Nephron (organoid): ENCODE measurements at regions not wholly inside any gene's neighbourhood (a gene's known extent, or its start where the extent isn't known, plus 50 kb on each side); places are given as distances from the start of the nearest gene placed in this dataset.

Source experiments
- H3K27ac Mint-ChIP-seq, 3 experiments: 2 replicates each; pipeline ENCODE4 v1.8.0; 2020; ENCODE audit warnings: mixed read lengths in 3 of 3, mild to moderate bottlenecking in 2 of 3, moderate library complexity in 1 of 3
- H3K27me3 Mint-ChIP-seq: 2 replicates; pipeline ENCODE4 v1.8.0; 2021; ENCODE audit warnings: low read depth, mild to moderate bottlenecking, moderate library complexity, mixed read lengths
- H3K36me3 Mint-ChIP-seq: 2 replicates; pipeline ENCODE4 v1.8.0; 2020; ENCODE audit warnings: low read depth, mixed read lengths
- H3K4me1 Mint-ChIP-seq: 2 replicates; pipeline ENCODE4 v1.8.0; 2020; ENCODE audit warnings: mixed read lengths
- H3K4me3 Mint-ChIP-seq, 3 experiments: 2 replicates each; pipeline ENCODE4 v1.8.0; 2020; ENCODE audit warnings: mild to moderate bottlenecking in 3 of 3, mixed read lengths in 3 of 3, moderate library complexity in 2 of 3
- H3K9me3 Mint-ChIP-seq: 2 replicates; pipeline ENCODE4 v1.8.0; 2020; ENCODE audit warnings: mixed read lengths
- CTCF ChIP-seq, 3 experiments: fragments of 200-600 bp; sonication (generic); IDR thresholded peaks; one replicate each; pipeline ENCODE4 v1.5.0; 2021; ENCODE audit warnings: antibody characterized with exemption in 3 of 3; ENCODE audit not compliant: unreplicated experiment in 3 of 3

- Mint-ChIP-seq H3K4me1 (peaks cover 18% of the 10 kb centered on the region), H3K36me3 (no peaks in the 10 kb centered on the region), H3K27ac (no peak overlapping the region), H3K9me3 (no peaks in the 10 kb centered on the region), H3K4me3 (peak overlapping the region; percentile 84 to 87 (median 86)), H3K27me3 (peaks cover 55% of the 10 kb centered on the region)
- no peak for TF ChIP-seq CTCF (IDR thresholded peaks at IDR 0.05; ENCODE audit: unreplicated experiment in 3 of 3)
These were observed 53.7 kb upstream of the KDM7A start for GRCh38 chr7:140230516-140230860.

- Mint-ChIP-seq H3K9me3 (no peaks in the 10 kb centered on the region), H3K36me3 (no peaks in the 10 kb centered on the region)
These were observed 53.1 kb upstream of the KDM7A start for GRCh38 chr7:140229591-140230515.

GRCh38 chr7:140229101-140229525, 52.3 kb upstream of the KDM7A start:
- Mint-ChIP-seq H3K27me3 (peaks cover 51% of the 10 kb centered on the region), H3K27ac (no peak overlapping the region), H3K4me1 (peaks cover 18% of the 10 kb centered on the region), H3K4me3 (peak overlapping the region; percentile 67 to 75 (median 69)), H3K9me3 (no peaks in the 10 kb centered on the region), H3K36me3 (no peaks in the 10 kb centered on the region)
- TF ChIP-seq CTCF (IDR thresholded peaks at IDR 0.05; ENCODE audit: unreplicated experiment in 3 of 3), result no peak

More at GRCh38 chr7:140229591-140230515, 53.1 kb upstream of the KDM7A start:
- H3K4me1 Mint-ChIP-seq, result peaks cover 18% of the 10 kb centered on the region
- peak overlapping the region; percentile 75 to 80 (median 79) for H3K4me3 Mint-ChIP-seq
- H3K27ac Mint-ChIP-seq, result no peak overlapping the region
- peaks cover 52% of the 10 kb centered on the region for H3K27me3 Mint-ChIP-seq
- TF ChIP-seq CTCF (IDR thresholded peaks at IDR 0.05; ENCODE audit: unreplicated experiment in 3 of 3), result no peak
